ENCODE measurements at regions not wholly inside any gene's neighbourhood (a gene's known extent, or its start where the extent isn't known, plus 50 kb on each side); places are given as distances from the start of the nearest gene placed in this dataset.

DNA sequence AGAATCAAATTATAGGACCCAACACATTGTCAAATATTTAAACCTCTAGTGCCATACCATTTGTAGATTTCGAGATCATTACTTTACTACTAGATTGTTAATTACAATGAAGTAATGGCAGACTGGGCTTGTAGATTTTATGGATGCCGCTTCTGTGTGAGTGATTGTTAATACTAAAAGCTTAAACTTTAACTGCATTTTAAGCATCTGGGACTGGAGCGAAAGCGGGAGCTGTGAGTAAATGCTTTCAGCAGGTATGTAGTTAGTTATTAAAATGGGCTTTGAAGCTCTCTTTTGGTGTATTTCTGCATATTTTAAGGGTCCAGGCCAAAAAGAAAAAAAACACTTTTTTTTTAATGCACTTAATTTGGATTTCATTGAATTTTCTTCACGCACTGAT is 519.3 kb downstream of the MED13L start:
- TF ChIP-seq POLR2A (IDR thresholded peaks at IDR 0.05; ENCODE audit: low read length), result no peak
- no peak for TF ChIP-seq GATA1 (IDR thresholded peaks at IDR 0.05; ENCODE audit: low read depth, low read length)

Data from erythroblast (primary cell).